ENCODE measurements at regions not wholly inside any gene's neighbourhood (a gene's known extent, or its start where the extent isn't known, plus 50 kb on each side); places are given as distances from the start of the nearest gene placed in this dataset.

DNA sequence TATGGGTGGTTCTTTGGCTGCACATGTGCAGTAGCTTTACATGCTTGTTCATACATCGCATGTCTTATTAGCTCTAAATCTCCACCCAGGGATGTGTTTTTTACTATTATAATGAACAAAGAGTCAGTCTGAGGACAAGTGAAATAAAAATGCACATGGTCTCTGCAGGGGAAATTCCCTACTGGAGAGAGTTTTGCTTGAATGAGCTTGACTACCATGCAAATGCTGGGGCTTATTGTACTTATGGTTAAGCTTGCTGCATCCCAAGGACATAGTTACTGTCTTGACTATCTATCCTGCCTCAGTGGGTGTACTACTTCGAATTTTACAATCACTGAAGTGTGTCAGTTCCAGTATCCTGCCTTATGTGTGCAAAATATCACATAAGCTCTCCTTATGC lies 362.7 kb downstream of the TDRD15 start:
- WGBS, 5 donors: 53 to 66% (median 57%) methylated on average over 2 of the region's 2 CpGs
- Histone ChIP-seq H3K27ac (no peak overlapping the region), H3K9me3 (peaks cover 0 to 16% (median 4%) of the 10 kb centered on the region in 4 donors), H3K27me3 (no peaks in the 10 kb centered on the region), H3K4me3 (no peak overlapping the region), H3K36me3 (no peaks in the 10 kb centered on the region), H3K4me1 (no peaks in the 10 kb centered on the region)
- TF ChIP-seq, protein P1, sequence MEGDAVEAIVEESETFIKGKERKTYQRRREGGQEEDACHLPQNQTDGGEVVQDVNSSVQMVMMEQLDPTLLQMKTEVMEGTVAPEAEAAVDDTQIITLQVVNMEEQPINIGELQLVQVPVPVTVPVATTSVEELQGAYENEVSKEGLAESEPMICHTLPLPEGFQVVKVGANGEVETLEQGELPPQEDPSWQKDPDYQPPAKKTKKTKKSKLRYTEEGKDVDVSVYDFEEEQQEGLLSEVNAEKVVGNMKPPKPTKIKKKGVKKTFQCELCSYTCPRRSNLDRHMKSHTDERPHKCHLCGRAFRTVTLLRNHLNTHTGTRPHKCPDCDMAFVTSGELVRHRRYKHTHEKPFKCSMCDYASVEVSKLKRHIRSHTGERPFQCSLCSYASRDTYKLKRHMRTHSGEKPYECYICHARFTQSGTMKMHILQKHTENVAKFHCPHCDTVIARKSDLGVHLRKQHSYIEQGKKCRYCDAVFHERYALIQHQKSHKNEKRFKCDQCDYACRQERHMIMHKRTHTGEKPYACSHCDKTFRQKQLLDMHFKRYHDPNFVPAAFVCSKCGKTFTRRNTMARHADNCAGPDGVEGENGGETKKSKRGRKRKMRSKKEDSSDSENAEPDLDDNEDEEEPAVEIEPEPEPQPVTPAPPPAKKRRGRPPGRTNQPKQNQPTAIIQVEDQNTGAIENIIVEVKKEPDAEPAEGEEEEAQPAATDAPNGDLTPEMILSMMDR (IDR thresholded peaks at IDR 0.05): no peak
- TF ChIP-seq POLR2A (IDR thresholded peaks at IDR 0.05): no peak
- TF ChIP-seq POLR2AphosphoS5 (IDR thresholded peaks at IDR 0.05): no peak
- TF ChIP-seq EP300 (IDR thresholded peaks at IDR 0.05): no peak
- no peak for DNase-seq
- intact Hi-C loops (cut with DNase I; ENCODE audit: low total_unique reads): no loop called here

DNA sequence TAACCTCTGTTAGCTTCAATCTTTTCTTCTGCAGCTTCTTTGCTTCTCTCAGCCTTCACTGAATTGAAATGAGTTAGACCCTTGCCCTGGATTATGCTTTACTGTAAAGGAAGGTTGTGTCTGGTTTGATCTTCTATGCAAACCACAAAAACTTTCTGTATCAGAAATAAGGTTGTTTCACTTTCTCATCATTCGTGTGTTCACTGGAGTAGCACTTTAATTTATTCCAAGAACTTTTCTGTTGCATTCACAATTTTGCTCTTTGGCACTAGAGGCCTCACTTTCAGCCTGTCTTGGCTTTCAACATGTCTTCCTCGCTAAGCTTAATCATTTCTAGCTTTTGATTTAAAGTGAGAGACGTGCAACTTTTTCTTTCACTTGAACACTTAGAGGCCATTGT lies 365.3 kb downstream of the TDRD15 start:
- no peak overlapping the region for H3K4me3 ChIP-seq

GRCh38 chr2:21498016-21498415 lies 374.2 kb downstream of the TDRD15 start:
- no peak overlapping the region for H3K27ac ChIP-seq
- H3K36me3 ChIP-seq: no peaks in the 10 kb centered on the region

More for the DNA sequence above, 365.3 kb downstream of the TDRD15 start:
- 78 to 82% (median 80%) methylated on average over 3 of the region's 3 CpGs for WGBS, 5 donors
- TF ChIP-seq POLR2AphosphoS5 (IDR thresholded peaks at IDR 0.05) (no peak), EP300 (IDR thresholded peaks at IDR 0.05) (no peak), POLR2A (IDR thresholded peaks at IDR 0.05) (no peak)
- TF ChIP-seq, protein P1 (IDR thresholded peaks at IDR 0.05): no peak
- Histone ChIP-seq H3K4me1 (no peaks in the 10 kb centered on the region), H3K27ac (no peak overlapping the region), H3K36me3 (no peaks in the 10 kb centered on the region), H3K27me3 (no peaks in the 10 kb centered on the region), H3K9me3 (peaks cover 0 to 11% (median 4%) of the 10 kb centered on the region in 4 donors)
- DNase-seq: no peak
- intact Hi-C loops (cut with DNase I; ENCODE audit: low total_unique reads): no loop called here

DNA sequence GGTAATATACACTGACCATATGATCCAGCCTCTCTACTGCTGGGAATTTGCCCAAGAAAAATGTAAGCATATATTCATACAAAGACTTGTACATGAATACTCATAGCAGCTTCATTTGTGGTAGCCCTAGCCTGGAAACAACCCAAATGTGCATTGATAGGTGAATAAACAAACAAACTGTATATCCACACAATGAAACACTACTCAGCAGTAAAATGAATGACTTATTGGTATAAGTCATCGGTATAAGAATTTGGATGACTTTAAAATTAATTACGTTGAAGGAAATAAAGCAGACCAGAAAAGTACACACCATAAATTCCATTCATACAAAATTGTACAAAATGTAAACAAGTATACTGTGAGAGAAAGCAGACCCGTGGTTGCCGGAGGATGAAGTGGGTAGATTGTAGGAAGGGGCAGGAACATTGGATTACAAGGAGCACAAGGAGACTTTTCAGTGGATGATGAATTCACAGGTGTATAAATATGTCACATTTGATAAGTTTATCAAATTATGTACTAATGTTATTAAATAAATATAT lies 376.7 kb downstream of the TDRD15 start:
- Histone ChIP-seq H3K9me3 (no peaks in the 10 kb centered on the region), H3K4me3 (no peak overlapping the region), H3K27ac (no peak overlapping the region), H3K4me1 (no peaks in the 10 kb centered on the region), H3K27me3 (no peaks in the 10 kb centered on the region), H3K36me3 (no peaks in the 10 kb centered on the region)
- peak in 1 of 2 donors; percentile 11 for DNase-seq
- intact Hi-C loops (cut with DNase I; ENCODE audit: low total_unique reads): no loop called here
- 30 to 59% (median 44%) methylated on average over 4 of the region's 4 CpGs for WGBS, 5 donors
- no peak for TF ChIP-seq POLR2AphosphoS5 (IDR thresholded peaks at IDR 0.05)
- TF ChIP-seq EP300 (IDR thresholded peaks at IDR 0.05): no peak
- TF ChIP-seq, protein P1 (IDR thresholded peaks at IDR 0.05): no peak
- no peak for TF ChIP-seq POLR2A (IDR thresholded peaks at IDR 0.05)

More at GRCh38 chr2:21498016-21498415, 374.2 kb downstream of the TDRD15 start:
- Histone ChIP-seq H3K4me1 (no peaks in the 10 kb centered on the region), H3K27me3 (no peaks in the 10 kb centered on the region), H3K4me3 (no peak overlapping the region), H3K9me3 (no peaks in the 10 kb centered on the region)
- TF ChIP-seq POLR2AphosphoS5 (IDR thresholded peaks at IDR 0.05) (no peak), EP300 (IDR thresholded peaks at IDR 0.05) (no peak)
- TF ChIP-seq, protein P1 (IDR thresholded peaks at IDR 0.05): no peak
- WGBS, 5 donors: 44 to 63% (median 60%) methylated on average over 4 of the region's 4 CpGs
- intact Hi-C loops (cut with DNase I; ENCODE audit: low total_unique reads): no loop called here
- no peak for DNase-seq
